ENCODE measurements at regions not wholly inside any gene's neighbourhood (a gene's known extent, or its start where the extent isn't known, plus 50 kb on each side); places are given as distances from the start of the nearest gene placed in this dataset.

DNA sequence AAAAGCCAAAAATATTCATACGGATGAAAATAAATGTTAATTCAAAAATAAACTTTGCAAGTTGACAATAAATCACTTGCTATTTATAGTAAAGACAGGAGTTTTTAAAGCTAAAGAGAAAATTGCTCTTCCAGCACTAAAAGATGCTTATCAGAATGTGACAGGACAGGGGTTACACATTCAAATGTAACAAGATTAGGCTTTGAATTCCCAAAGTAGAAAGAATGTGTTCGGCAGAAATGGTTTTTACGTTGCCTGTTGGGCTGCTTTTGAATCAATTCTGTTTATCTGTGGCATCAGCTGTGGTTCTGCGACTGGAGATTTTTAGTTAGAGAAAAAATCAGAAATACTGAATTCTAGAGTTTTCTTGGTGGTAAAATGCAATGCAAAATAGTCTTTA is 669.4 kb downstream of the CPS1 start:
- intact Hi-C loops (cut with micrococcal nuclease): no loop called here
- 58% methylated on average over 2 of the region's 4 CpGs for WGBS (ENCODE audit: insufficient coverage)
- Histone ChIP-seq H3K9me3 (replicated peaks in 1 of 2; ENCODE audit: control insufficient read depth in 1 of 2, insufficient read depth in 1 of 2, low read length in 2 of 2) (peaks cover 8 to 13% of the 10 kb centered on the region in 2 donors), H3K36me3 (replicated peaks in 1 of 2; ENCODE audit: control insufficient read depth in 1 of 2, insufficient read depth in 2 of 2, low read length in 2 of 2) (no peaks in the 10 kb centered on the region), H3K27me3 (ENCODE audit: control insufficient read depth in 2 of 2, insufficient read depth in 2 of 2, low read length in 2 of 2) (no peaks in the 10 kb centered on the region), H3K9ac (ENCODE audit: insufficient read depth, low read length, poor library complexity, severe bottlenecking) (no peak overlapping the region), H3K4me3 (replicated peaks in 1 of 3; ENCODE audit: low read depth in 2 of 3, low read length in 3 of 3) (no peak overlapping the region), H3K4me2 (replicated peaks; ENCODE audit: extremely low read depth, low read length, poor library complexity, severe bottlenecking) (no peak overlapping the region), H3K27ac (ENCODE audit: low read depth in 1 of 2, low read length in 2 of 2) (no peak overlapping the region), H3K4me1 (ENCODE audit: control insufficient read depth in 1 of 2, insufficient read depth in 2 of 2, low read length in 2 of 2) (no peaks in the 10 kb centered on the region), H3K79me2 (ENCODE audit: insufficient read depth, low read length) (no peaks in the 10 kb centered on the region), H4K20me1 (ENCODE audit: insufficient read depth, low read length) (no peaks in the 10 kb centered on the region), H2AFZ (ENCODE audit: insufficient read depth, low read depth, low read length, poor library complexity, severe bottlenecking) (no peak overlapping the region)
- H3K27me3 Mint-ChIP-seq (ENCODE audit: low read depth in 3 of 3): peaks cover 0 to 2% (median 0%) of the 10 kb centered on the region in 3 donors
- H3K4me1 Mint-ChIP-seq: no peaks in the 10 kb centered on the region
- no peak overlapping the region for H3K27ac Mint-ChIP-seq
- peaks cover 0 to 19% (median 7%) of the 10 kb centered on the region in 7 donors for H3K9me3 Mint-ChIP-seq
- TF ChIP-seq, protein P1, sequence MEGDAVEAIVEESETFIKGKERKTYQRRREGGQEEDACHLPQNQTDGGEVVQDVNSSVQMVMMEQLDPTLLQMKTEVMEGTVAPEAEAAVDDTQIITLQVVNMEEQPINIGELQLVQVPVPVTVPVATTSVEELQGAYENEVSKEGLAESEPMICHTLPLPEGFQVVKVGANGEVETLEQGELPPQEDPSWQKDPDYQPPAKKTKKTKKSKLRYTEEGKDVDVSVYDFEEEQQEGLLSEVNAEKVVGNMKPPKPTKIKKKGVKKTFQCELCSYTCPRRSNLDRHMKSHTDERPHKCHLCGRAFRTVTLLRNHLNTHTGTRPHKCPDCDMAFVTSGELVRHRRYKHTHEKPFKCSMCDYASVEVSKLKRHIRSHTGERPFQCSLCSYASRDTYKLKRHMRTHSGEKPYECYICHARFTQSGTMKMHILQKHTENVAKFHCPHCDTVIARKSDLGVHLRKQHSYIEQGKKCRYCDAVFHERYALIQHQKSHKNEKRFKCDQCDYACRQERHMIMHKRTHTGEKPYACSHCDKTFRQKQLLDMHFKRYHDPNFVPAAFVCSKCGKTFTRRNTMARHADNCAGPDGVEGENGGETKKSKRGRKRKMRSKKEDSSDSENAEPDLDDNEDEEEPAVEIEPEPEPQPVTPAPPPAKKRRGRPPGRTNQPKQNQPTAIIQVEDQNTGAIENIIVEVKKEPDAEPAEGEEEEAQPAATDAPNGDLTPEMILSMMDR (IDR thresholded peaks at IDR 0.05): no peak
- H3K36me3 Mint-ChIP-seq: no peaks in the 10 kb centered on the region
- no peak for DNase-seq
- no peak overlapping the region for H3K4me3 Mint-ChIP-seq

DNA sequence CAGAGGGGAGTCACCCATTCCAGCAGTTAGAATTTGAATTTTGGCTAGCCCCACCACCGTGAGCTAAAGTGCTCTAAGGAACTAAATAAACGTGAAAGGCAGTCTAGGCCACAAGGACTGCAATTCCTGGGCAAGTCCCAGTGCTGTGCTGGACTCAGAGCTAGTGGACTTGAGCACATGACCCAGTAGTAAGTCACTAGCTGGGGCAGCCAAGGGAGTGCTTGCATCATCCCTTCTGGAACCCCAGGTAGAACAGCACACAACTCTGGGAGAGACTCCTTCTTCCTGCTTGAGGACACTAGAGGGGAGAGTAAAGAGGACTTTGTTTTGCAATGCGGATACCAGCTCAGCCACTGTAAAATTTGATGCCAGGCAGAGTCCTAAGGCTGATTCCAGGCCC is 672.2 kb downstream of the CPS1 start:
- intact Hi-C loops (cut with micrococcal nuclease): no loop called here
- H3K27me3 ChIP-seq (ENCODE audit: control insufficient read depth in 2 of 2, insufficient read depth in 2 of 2, low read length in 2 of 2): no peaks in the 10 kb centered on the region
- H3K9ac ChIP-seq (ENCODE audit: insufficient read depth, low read length, poor library complexity, severe bottlenecking): no peak overlapping the region
- no peak for DNase-seq
- no peak overlapping the region for H2AFZ ChIP-seq (ENCODE audit: insufficient read depth, low read depth, low read length, poor library complexity, severe bottlenecking)
- no peaks in the 10 kb centered on the region for H4K20me1 ChIP-seq (ENCODE audit: insufficient read depth, low read length)
- H3K4me1 ChIP-seq (ENCODE audit: control insufficient read depth in 1 of 2, insufficient read depth in 2 of 2, low read length in 2 of 2): no peaks in the 10 kb centered on the region
- H3K4me3 ChIP-seq (replicated peaks in 1 of 3; ENCODE audit: low read depth in 2 of 3, low read length in 3 of 3): no peak overlapping the region
- H3K4me1 Mint-ChIP-seq: no peaks in the 10 kb centered on the region
- peaks cover 0 to 19% (median 5%) of the 10 kb centered on the region in 7 donors for H3K9me3 Mint-ChIP-seq
- H3K27me3 Mint-ChIP-seq (ENCODE audit: low read depth in 3 of 3): peaks cover 0 to 2% (median 0%) of the 10 kb centered on the region in 3 donors
- no peak overlapping the region for H3K27ac ChIP-seq (ENCODE audit: low read depth in 1 of 2, low read length in 2 of 2)
- H3K36me3 Mint-ChIP-seq: no peaks in the 10 kb centered on the region
- no peaks in the 10 kb centered on the region for H3K79me2 ChIP-seq (ENCODE audit: insufficient read depth, low read length)
- H3K4me2 ChIP-seq (replicated peaks; ENCODE audit: extremely low read depth, low read length, poor library complexity, severe bottlenecking): no peak overlapping the region
- H3K4me3 Mint-ChIP-seq: no peak overlapping the region
- 76% methylated on average over 3 of the region's 3 CpGs for WGBS (ENCODE audit: insufficient coverage)
- H3K9me3 ChIP-seq (replicated peaks in 1 of 2; ENCODE audit: control insufficient read depth in 1 of 2, insufficient read depth in 1 of 2, low read length in 2 of 2): peaks cover 8 to 16% of the 10 kb centered on the region in 2 donors
- H3K27ac Mint-ChIP-seq: no peak overlapping the region
- TF ChIP-seq, protein P1 (IDR thresholded peaks at IDR 0.05): no peak
- no peaks in the 10 kb centered on the region for H3K36me3 ChIP-seq (replicated peaks in 1 of 2; ENCODE audit: control insufficient read depth in 1 of 2, insufficient read depth in 2 of 2, low read length in 2 of 2)
